ENCODE measurements at regions not wholly inside any gene's neighbourhood (a gene's known extent, or its start where the extent isn't known, plus 50 kb on each side); places are given as distances from the start of the nearest gene placed in this dataset.
A peak's percentile ranks its signal among the peaks of the same experiment; 100 is the strongest.

- Histone ChIP-seq H3K9me2 (replicated peaks; ENCODE audit: control insufficient read depth, low read length) (no peaks in the 10 kb centered on the region), H3K27ac (ENCODE audit: low read depth, low read length) (no peak overlapping the region), H3K27me3 (ENCODE audit: control insufficient read depth, low read length) (no peaks in the 10 kb centered on the region), H4K20me1 (ENCODE audit: control insufficient read depth, insufficient read depth, low read depth, low read length) (no peaks in the 10 kb centered on the region), H3K4me3 (ENCODE audit: low read length) (no peak overlapping the region), H3K4me2 (ENCODE audit: low read length) (peak overlapping the region; percentile 37), H3F3A (ENCODE audit: control insufficient read depth, insufficient read depth) (no peaks in the 10 kb centered on the region), H3K4me1 (ENCODE audit: control insufficient read depth, low read length) (peaks cover 27% of the 10 kb centered on the region), H3K36me3 (ENCODE audit: control insufficient read depth, low read length) (no peaks in the 10 kb centered on the region), H3K79me2 (ENCODE audit: control insufficient read depth, low read length) (no peaks in the 10 kb centered on the region), H3K9me3 (ENCODE audit: control insufficient read depth, insufficient read depth, low read length) (no peaks in the 10 kb centered on the region)
- no peak for TF ChIP-seq EZH2phosphoT487 (IDR thresholded peaks at IDR 0.05; ENCODE audit: borderline replicate concordance, low read length)
- no peak for TF ChIP-seq CTCF (IDR thresholded peaks at IDR 0.05; ENCODE audit: low read depth, low read length, poor library complexity, severe bottlenecking)
These were observed 195.1 kb upstream of the SGK1 start for GRCh38 chr6:134512981-134513391.

- peaks cover 27% of the 10 kb centered on the region for H3K4me1 ChIP-seq (ENCODE audit: control insufficient read depth, low read length)
- no peaks in the 10 kb centered on the region for H3K9me3 ChIP-seq (ENCODE audit: control insufficient read depth, insufficient read depth, low read length)
- H3K4me3 ChIP-seq (ENCODE audit: low read length): no peak overlapping the region; the same call in 1 of the 2 replicates
- no peaks in the 10 kb centered on the region for H3K27me3 ChIP-seq (ENCODE audit: control insufficient read depth, low read length)
- no peaks in the 10 kb centered on the region for H3K79me2 ChIP-seq (ENCODE audit: control insufficient read depth, low read length)
- no peaks in the 10 kb centered on the region for H4K20me1 ChIP-seq (ENCODE audit: control insufficient read depth, insufficient read depth, low read depth, low read length)
- H3K9me2 ChIP-seq (replicated peaks; ENCODE audit: control insufficient read depth, low read length): no peaks in the 10 kb centered on the region
- TF ChIP-seq CTCF (IDR thresholded peaks at IDR 0.05; ENCODE audit: low read depth, low read length, poor library complexity, severe bottlenecking) (no peak), EZH2phosphoT487 (IDR thresholded peaks at IDR 0.05; ENCODE audit: borderline replicate concordance, low read length) (no peak)
- H3F3A ChIP-seq (ENCODE audit: control insufficient read depth, insufficient read depth): no peaks in the 10 kb centered on the region
- H3K4me2 ChIP-seq (ENCODE audit: low read length): peak overlapping the region; percentile 37
- no peaks in the 10 kb centered on the region for H3K36me3 ChIP-seq (ENCODE audit: control insufficient read depth, low read length)
- H3K27ac ChIP-seq (ENCODE audit: low read depth, low read length): peak overlapping the region; percentile 33; the same call in 1 of the 2 replicates
These were observed 194.2 kb upstream of the SGK1 start for GRCh38 chr6:134511984-134512683.

- no peaks in the 10 kb centered on the region for H3F3A ChIP-seq (ENCODE audit: control insufficient read depth, insufficient read depth)
These were observed 193.0 kb upstream of the SGK1 start for GRCh38 chr6:134510920-134511319.

More at GRCh38 chr6:134510920-134511319, 193.0 kb upstream of the SGK1 start:
- Histone ChIP-seq H3K27me3 (ENCODE audit: control insufficient read depth, low read length) (no peaks in the 10 kb centered on the region), H3K4me2 (ENCODE audit: low read length) (peak overlapping the region; percentile 9; the same call in 1 of the 2 replicates), H4K20me1 (ENCODE audit: control insufficient read depth, insufficient read depth, low read depth, low read length) (no peaks in the 10 kb centered on the region), H3K9me2 (replicated peaks; ENCODE audit: control insufficient read depth, low read length) (no peaks in the 10 kb centered on the region), H3K36me3 (ENCODE audit: control insufficient read depth, low read length) (no peaks in the 10 kb centered on the region), H3K4me1 (ENCODE audit: control insufficient read depth, low read length) (peaks cover 27% of the 10 kb centered on the region), H3K4me3 (ENCODE audit: low read length) (no peak overlapping the region), H3K9me3 (ENCODE audit: control insufficient read depth, insufficient read depth, low read length) (no peaks in the 10 kb centered on the region), H3K79me2 (ENCODE audit: control insufficient read depth, low read length) (no peaks in the 10 kb centered on the region), H3K27ac (ENCODE audit: low read depth, low read length) (no peak overlapping the region)
- no peak for TF ChIP-seq EZH2phosphoT487 (IDR thresholded peaks at IDR 0.05; ENCODE audit: borderline replicate concordance, low read length)
- no peak for TF ChIP-seq CTCF (IDR thresholded peaks at IDR 0.05; ENCODE audit: low read depth, low read length, poor library complexity, severe bottlenecking)

Measured in DOHH2 (cell line).